HG03520 (cell line): ENCODE measurements at regions not wholly inside any gene's neighbourhood (a gene's known extent, or its start where the extent isn't known, plus 50 kb on each side); places are given as distances from the start of the nearest gene placed in this dataset.
"Not testable (repeated sequence)": the region's sequence is repeated elsewhere in the genome, so short reads cannot be mapped to it uniquely, and the experiment has no call there.

Source experiments
- ATAC-seq: cut with Tn5 transposase; IDR thresholded peaks from one replicate; pipeline ENCODE4 v1.9.1; 2021; ENCODE audit warnings: mild to moderate bottlenecking, moderate library complexity; ENCODE audit not compliant: unreplicated experiment

DNA sequence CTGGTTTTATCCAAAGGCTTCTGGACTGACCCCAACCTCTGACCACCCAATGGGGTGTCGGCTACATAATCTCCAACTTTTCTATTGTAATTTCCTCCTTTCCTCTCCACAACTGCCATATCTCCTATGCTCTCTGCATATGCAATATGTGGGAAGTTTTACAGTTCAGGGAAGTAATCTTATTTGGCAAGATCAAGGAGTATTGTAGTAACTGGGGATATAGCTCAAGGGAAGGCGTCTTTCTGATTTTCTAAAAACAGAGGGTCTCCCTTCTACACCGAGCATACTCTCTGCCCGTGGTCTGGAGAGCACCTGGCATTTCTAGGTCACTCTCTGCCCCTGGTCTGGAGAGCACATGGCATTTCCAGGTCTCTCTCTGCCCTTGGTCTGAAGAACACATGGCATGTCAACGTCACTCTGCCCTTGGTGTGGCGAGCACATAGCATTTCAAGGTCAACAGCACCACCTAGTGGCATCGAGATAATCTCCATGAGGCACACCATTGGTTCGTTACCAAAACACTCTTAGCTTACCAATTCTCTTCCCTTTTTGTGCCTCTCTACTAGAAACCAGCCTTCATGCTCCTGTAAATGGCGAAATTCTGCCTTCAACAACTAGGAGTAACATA is 616.4 kb upstream of the NUDT12 start:
- ATAC-seq: peak; percentile 85

DNA sequence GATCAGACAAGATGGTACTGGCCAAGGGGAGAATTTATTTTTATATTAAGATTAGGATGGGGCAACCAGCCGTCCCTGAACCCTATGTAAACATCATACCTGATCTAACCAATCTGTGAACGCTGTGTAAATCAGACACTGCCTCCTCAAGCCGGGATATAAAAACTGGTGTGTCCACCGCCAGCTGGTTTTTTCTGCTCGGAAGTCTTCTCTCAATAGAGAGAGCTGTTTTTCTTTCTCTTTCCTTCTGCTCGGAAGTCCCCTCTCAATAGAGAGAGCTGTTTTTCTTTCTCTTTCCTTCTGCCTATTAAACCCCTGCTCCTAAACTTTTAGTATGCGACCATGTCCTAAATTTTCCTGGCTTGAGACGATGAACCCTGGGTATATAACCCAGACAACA is 615.5 kb upstream of the NUDT12 start:
- ATAC-seq: no peak

DNA sequence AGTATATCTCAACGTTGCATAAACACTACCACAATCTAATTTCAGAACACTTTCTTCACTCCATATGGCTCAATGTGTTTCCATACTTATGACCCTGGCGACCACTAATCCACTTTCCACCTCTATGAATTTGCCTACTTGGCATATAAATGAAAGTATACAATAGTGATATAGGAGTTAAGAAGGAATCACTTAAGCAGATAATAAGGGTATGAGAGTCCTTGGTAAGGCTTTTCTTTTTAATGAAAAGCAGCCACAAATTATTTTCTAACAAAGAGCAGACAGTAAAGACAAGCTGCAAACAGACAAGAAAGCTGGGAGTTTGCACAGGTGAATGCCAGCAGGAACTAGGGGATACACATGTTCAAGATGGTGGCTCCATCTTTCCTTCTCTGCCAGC is 615.1 kb upstream of the NUDT12 start:
- no peak for ATAC-seq

DNA sequence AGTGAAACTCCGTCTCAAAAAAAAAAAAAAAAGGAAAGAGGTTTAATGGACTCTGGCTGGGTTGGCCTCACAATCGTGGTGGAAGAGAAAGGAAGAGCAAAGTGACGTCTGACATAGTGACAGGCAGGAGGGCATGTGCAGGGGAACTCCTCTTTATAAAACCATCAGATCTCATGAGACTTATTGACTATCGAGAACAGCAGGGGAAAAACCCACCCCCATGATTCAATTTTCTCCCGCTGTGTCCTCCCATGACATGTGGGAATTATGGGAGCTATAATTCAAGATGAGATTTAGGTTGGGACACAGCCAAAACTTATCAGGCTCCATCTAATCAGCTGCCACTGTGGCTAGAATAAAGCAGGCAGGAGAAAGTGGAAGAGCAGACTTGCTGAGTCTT is 610.4 kb upstream of the NUDT12 start:
- no peak for ATAC-seq

DNA sequence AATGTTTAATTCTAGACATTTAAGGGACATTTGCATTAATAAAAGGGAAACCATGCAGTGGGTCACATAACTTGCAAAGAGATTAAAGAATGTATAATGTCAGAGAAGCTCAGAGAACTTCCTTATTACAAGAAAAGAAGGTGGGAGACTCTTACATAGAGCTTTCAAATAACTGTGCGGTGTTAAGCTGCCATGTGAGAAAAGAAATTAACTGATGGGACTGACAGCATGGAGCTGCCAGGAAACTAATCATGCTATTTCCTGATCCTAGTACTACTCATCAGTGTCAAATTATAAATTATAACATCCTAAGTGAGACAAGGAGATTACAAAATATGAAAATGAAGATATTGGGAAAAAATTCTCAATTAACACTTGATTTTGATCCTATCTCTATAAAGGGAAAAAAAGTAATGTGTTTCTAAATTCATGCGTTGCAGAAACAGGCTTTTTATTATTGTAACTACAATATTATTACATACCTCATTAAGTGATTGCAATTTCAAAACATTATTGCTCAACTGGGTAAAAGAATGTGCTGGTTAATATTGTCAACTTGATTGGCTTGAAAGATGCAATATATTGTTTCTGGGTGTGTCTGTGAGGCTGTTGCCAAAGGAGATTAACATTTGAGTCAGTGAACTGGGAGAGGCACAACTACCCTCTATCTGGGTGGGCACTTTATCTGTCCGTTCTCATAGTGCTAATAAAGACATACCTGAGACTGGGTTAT is 609.5 kb upstream of the NUDT12 start:
- no peak for ATAC-seq

DNA sequence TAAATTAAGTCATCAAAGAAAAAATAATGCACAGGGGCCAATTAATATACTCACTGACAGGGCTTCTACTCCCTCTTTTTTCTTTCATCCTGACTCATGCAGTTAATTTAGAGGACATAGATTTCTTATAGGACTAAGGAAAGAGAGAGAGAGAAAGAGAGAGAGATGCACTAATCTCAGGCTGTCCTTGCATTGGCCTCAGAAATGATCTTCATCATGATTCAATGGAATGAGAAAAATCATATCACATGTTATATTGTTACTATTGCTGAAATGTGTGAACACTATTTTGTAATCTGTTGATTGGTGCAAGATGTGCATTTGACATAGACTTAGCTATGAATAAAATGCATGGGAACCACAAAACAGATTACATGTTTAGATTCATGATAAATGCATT is 608.3 kb upstream of the NUDT12 start:
- no peak for ATAC-seq

DNA sequence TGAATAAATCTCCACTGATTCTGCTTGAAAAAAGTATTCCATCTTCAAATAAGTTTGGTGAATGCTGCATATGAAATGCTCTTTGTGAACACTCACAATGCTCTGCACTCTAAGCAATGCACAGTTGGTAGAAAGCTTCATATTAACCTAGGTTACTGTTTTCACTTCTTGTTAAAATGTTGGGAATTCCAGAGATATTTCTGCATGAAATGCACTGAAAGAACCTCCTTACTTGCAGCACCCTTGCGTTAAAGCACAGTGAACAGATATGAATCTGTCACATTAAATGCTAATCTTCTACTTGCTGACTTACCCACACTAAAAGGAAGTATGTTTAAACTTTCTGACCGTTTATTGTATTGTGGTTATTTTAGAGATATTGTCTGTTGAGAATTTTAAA is 584.1 kb upstream of the NUDT12 start:
- ATAC-seq: no peak

DNA sequence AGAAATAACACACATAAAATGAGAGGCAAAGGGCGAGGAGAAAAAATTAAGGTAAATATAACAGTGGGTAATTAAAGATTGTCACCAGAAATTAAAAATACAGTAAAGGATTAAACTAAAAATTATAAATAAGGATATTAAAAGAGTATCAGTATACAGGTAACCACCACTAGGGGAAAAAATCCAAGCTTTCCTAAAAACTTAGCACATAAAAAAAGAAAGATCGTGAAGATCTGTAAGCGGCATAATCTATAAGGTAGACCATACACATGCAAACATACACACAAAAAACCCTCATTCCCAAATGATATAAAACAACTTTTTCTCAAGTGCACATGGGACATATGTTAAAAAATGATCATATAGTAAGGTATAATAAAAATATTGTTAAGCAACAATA is 577.3 kb upstream of the NUDT12 start:
- ATAC-seq: no peak

DNA sequence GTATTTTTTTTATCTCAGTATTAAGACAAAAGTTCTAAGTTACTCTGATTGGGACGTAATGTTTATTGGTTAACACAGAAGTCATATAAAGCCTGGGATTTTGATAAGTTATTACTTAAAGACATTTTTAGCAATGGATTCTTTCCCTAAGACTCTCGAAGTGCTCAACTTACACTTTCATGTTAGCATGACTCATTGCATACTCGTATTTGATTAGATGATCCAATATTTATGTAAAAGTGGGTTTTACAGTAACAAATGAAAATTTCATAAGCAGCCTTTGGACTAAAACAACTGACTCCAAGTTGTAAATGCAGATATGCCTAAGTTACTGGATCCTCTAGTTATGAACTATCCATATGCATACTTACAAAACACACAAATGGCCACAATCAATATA is 567.7 kb upstream of the NUDT12 start:
- ATAC-seq: no peak

DNA sequence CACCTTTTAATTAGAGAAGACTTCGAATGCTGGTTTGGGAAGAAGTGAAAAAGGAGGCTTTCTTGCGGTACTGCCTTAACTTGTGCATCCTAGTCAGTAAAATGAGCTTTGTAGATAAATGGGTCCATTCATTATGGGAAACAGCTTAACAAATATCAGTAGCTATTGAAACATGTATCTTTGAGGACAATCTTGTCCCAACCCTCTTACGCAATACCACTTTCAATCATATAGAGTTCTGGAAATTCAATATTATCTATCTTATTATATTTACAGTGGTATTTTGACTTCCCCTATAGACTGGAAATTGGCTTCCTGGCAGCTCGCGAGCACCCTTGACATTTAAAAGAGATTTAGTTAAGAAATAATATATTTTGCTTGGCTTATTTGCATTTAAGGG is 565.8 kb upstream of the NUDT12 start:
- ATAC-seq: no peak

DNA sequence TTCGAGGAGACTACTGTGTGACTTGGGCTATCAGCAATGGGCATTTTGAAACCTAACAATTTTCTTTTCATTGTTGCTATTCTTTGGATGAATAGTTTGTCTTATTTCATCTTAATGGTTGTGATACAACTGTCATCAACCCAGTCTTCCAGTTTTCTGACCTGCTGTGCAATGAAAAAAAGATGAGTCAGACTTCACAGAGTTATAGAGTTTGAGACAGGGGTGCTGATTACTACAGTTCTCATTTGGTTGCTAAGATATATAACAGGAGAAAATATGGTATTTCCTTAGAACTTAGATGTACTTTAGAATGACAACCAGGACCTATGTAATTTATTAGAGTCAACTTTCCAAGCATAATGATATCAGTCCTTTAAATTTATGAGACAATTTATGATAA is 564.4 kb upstream of the NUDT12 start:
- ATAC-seq: no peak

DNA sequence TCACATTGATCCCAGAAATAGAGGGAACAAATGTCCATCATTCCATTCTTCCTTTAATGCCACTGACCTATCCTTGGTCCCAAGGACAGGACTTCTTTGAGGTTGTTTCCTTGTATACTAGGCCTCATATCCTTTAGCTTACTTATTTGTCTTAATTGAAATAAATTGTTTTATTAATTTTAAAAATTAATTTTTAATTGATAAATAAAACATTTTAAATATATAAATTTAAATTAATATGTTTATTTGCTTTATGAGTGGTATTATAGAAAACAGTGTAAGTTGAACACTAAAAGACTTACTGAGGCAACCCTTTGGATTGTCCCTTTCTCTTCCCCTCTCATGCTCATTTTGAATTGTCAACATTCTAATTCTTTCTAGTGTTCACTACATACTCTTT is 556.9 kb upstream of the NUDT12 start:
- ATAC-seq: no peak

DNA sequence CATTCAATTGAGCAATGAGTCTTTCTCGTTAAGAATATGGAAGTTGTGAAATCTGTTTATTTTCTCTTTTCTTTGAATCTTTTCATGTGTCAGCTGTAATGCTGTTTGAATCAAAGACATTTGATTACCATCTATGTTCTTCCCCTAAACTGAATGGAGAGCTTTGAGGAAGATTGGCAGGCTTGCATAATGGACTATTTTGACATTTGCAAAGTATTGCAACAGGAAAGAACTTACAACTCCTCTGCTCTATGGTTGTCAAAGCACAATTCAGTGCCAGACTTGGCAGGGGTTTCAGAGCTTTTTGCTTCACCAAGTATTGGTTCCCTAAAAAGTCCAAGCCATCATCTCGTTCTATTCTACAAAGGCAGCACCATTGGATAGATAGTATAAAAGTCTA is 549.0 kb upstream of the NUDT12 start:
- ATAC-seq: no peak

DNA sequence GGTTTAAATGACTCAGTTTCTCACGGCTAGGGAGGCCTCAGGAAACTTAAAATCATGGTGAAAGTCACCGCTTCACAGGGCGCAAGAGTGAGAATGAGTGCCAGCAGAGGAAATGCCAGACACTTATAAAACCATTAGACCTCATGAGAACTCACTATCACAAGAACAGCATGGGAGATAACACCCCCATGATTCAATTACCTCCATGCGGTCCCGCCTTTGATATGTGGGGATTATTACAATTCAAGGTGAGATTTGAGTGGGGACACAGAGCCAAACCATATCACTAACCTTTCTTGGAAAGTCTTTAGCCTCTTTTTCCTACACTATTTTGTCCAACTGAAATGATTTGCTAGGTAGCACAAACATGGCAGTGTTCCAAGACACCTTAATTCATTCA is 533.9 kb upstream of the NUDT12 start:
- ATAC-seq: no peak

DNA sequence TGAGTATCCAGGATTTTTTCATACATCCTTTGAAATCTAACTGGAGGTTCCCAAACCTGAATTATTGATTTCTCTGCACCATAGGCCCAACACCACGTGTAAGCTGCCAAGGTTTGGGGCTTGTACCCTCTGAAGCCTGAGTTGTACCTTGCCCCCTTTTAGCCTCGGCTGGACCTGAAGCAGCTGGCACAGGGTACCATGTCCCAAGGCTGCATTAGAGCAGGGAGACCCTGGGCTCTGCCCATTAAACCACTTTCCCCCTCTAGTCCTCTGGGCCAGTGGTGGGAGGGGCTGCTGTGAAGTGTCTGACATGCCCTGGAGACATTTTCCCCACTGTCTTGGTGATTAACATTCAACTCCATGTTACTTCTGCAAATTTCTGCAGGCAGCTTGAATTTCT is 532.9 kb upstream of the NUDT12 start:
- ATAC-seq: no peak

DNA sequence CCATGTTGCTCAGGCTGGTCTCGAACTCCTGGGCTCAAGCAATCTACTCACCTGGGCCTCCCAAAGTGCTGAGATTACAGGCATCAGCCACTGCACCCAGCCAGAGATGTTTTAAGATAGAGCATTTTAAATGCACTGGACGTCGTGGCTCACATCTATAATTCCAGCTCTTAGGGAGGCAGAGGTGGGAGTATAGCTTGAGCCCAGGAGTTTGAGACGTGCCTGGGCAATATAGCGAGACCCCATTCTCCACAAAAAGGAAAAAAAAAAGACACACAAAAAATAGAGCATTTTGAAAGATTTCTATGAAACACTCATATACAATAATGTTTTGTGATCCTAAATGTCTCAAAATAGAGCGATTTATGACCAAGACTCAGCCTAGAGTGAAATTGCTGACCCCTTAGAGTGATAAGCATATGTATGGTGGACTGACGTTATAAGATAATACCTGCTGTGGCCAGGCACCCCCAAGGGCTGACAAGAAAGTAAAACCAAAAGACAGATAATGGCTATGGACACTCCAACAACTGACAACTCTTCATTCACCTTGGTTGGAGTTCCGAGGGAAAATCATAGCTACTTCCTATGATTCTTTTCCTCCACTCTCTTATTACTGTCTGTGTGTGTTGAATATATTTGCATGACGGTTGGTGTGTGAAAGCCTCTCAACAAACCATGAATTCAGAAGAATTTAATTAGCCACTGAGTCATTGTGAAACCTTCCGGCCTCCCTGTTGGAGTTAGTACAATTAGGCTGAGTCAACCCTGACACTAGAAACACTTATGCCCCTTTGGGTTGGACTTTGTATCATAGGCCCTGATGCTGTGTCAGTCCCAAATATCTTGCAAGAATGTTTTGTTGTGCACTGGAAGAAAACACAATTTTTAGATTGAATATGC is 526.5 kb upstream of the NUDT12 start:
- ATAC-seq: no peak

DNA sequence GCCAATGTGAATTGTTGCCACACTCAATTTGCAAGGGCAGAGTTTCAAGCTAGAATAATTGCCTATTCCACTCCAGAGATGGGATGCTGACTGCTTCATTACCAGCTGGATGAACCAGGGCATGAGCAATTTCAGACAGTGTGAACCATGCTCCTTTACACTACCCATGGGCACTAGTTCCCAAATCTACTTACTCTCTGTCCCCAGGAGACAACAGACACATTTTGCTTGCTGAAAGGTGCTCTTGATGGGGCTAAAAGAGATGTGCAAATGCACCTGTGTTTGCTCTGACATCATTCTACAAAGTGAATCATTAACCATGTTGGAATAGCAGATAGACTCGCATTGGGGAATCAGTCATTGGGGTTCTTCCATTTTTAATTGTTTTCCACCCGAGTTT is 522.3 kb upstream of the NUDT12 start:
- no peak for ATAC-seq

DNA sequence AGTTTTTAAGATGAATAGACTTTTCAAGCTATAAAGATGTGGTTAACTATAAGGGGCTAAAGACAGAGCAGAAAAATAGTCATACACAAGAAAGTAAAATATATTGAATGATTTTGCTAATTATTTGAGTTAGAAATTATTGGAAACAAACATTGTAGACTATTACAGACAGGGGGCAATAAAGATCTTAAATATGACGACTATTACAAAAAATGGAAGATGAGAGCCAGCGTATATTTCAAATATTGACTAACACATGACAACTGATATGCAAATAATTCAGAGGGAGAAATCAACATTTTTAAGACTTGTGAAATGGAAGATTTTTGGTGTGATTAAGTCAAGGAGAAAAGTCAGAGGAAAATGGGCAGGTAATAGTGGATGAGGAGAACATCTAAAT is 520.2 kb upstream of the NUDT12 start:
- no peak for ATAC-seq

DNA sequence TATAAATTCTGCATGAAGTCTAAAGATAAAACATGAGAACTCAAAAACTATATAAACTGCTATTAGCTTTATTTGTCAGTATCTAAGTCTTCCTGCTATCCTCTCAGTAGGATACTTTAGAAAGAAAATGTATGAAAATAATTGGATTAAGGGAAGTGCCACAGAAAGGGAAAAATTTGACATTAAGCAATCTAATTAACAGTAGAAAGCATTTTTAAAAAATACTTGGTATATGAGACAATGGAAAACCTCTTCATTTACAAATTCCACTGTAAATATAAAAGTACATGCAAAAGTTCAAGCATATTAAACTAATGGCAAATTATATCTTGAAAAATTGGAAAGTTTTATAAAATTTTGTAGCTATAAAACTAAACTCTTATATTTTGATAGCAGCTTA is 518.6 kb upstream of the NUDT12 start:
- ATAC-seq: no peak

DNA sequence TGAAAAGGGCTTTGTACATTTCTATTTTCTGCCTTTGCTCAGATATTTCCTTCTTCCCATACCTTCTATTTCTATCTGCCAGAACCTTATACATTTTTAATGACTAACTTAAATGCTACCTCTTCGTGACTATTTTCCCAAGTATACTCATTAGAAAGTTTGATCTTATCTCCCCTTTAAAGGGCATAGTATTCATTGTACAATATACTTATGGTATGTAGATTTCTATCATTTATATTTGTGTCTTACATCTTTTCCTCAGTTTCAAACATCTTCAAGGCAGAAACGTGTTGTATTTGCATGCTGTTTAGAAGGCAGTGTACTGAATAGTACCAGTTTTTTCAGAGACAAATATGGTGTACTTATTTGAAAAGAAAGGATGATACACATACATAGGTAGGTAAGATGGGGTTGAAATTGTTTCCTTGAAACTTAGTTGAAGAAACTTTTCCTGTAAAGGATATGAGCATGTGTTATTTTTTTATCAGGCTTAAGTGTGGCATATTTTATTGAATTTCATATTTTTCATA is 518.1 kb upstream of the NUDT12 start:
- no peak for ATAC-seq

DNA sequence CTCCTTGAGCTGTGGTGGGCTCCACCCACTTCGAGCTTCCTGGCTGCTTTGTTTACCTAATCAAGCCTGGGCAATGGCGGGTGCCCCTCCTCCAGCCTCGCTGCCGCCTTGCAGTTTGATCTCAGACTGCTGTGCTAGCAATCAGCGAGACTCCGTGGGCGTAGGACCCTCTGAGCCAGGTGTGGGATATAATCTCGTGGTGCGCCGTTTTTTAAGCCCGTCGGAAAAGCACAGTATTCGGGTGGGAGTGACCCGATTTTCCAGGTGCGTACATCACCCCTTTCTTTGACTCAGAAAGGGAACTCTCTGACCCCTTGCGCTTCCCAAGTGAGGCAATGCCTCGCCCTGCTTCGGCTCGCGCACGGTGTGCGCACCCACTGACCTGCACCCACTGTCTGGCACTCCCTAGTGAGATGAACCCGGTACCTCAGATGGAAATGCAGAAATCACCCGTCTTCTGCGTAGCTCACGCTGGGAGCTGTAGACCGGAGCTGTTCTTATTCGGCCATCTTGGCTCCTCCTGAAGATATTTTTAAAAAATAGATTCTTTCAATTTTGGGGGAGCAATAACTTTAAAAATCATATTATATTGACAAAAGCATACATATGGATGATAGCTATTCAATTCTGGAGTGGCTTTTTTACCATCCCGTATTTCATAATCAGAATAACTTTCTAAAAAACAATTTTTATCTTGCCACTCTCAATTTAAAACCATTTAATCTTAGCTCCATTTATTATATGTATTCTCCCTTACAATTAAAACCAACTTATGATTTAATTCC is 517.5 kb upstream of the NUDT12 start:
- ATAC-seq: not testable (repeated sequence)
